H1 (cell line): ENCODE measurements at regions not wholly inside any gene's neighbourhood (a gene's known extent, or its start where the extent isn't known, plus 50 kb on each side); places are given as distances from the start of the nearest gene placed in this dataset.

Source experiments
- CTCF ChIA-PET: fragments of 300-600 bp; sonication (Branson Sonifier 250); formaldehyde crosslinking; loops from one replicate; lab custom pipeline; 2021; ENCODE audit not compliant: partially characterized antibody; lab: Charles Lee
- POLR2A ChIA-PET: fragments of 300-600 bp; sonication (Branson Sonifier 250); formaldehyde crosslinking; loops from one replicate; lab custom pipeline; 2021; ENCODE audit warnings: inconsistent platforms; ENCODE audit not compliant: partially characterized antibody; lab: Charles Lee
- DNase-seq, 2 experiments: peaks; one replicate each; pipeline versions ENCODE4 v3.0.0 to v3.0.0-alpha.2; 2010 to 2022; ENCODE audit warnings: low spot score in 2 of 2, low read depth in 1 of 2, mixed read lengths in 1 of 2
- FAIRE-seq: peaks from 2 replicates; lab custom pipeline; 2011; peaks lifted over from hg19 to GRCh38; lab: Jason Lieb, UNC
- H2AFZ ChIP-seq: 2 replicates; pipeline ENCODE4 v1.8.1; 2012; ENCODE audit warnings: low read length, inconsistent platforms
- H2AK5ac ChIP-seq: 2 replicates; pipeline ENCODE4 v1.6.1; 2013; ENCODE audit warnings: low read depth, low read length
- H2BK120ac ChIP-seq: replicated peaks from 2 replicates; pipeline ENCODE3; 2013; ENCODE audit warnings: low read depth, low read length, inconsistent platforms
- H2BK12ac ChIP-seq: 2 replicates; pipeline ENCODE4 v1.6.1; 2013; ENCODE audit warnings: low read depth, low read length
- H2BK15ac ChIP-seq: 2 replicates; pipeline ENCODE4 v1.6.1; 2013; ENCODE audit warnings: low read length
- H2BK20ac ChIP-seq: 2 replicates; pipeline ENCODE4 v1.6.1; 2013; ENCODE audit warnings: low read length
- H2BK5ac ChIP-seq: 2 replicates; pipeline ENCODE4 v1.6.1; 2013; ENCODE audit warnings: low read depth, low read length
- H3K14ac ChIP-seq: 2 replicates; pipeline ENCODE4 v1.6.1; 2013; ENCODE audit warnings: inconsistent platforms; ENCODE audit not compliant: insufficient read length
- H3K18ac ChIP-seq: 2 replicates; pipeline ENCODE4 v1.6.1; 2013; ENCODE audit warnings: low read length; ENCODE audit errors: extremely low read depth
- H3K23ac ChIP-seq: 2 replicates; pipeline ENCODE4 v1.6.1; 2013; ENCODE audit warnings: inconsistent platforms; ENCODE audit not compliant: insufficient read length
- H3K23me2 ChIP-seq: 2 replicates; pipeline ENCODE4 v1.6.1; 2013; ENCODE audit warnings: low read depth, low read length
- H3K27ac ChIP-seq: 2 replicates; pipeline ENCODE4 v1.6.1; 2011; ENCODE audit warnings: low read depth, low read length, inconsistent platforms
- H3K27me3 ChIP-seq, 4 experiments: replicated peaks in 1 of 4; 1 replicate in 1 of 4; 2 replicates in 3 of 4; pipeline versions ENCODE4 v1.6.1 to v1.8.1; 2011 to 2013; ENCODE audit warnings: low read length in 3 of 4, mild to moderate bottlenecking in 3 of 4, inconsistent platforms in 2 of 4, mixed read lengths in 2 of 4, moderate library complexity in 1 of 4; ENCODE audit not compliant: control insufficient read depth in 3 of 4, insufficient read depth in 3 of 4; ENCODE audit errors: extremely low read depth in 1 of 4
- H3K36me3 ChIP-seq, 4 experiments: 2 replicates each; pipeline versions ENCODE4 v1.6.1 to v1.8.1; 2011 to 2013; ENCODE audit warnings: mild to moderate bottlenecking in 4 of 4, low read length in 3 of 4, moderate library complexity in 2 of 4, control low read depth in 1 of 4, inconsistent platforms in 1 of 4; ENCODE audit not compliant: insufficient read depth in 4 of 4, control insufficient read depth in 2 of 4
- H3K4ac ChIP-seq: replicated peaks from 2 replicates; pipeline ENCODE3; 2013; ENCODE audit warnings: low read length, low read depth, mixed read lengths, inconsistent platforms; ENCODE audit not compliant: insufficient read length
- H3K4me1 ChIP-seq, 4 experiments: replicated peaks in 1 of 4; 1 replicate in 1 of 4; 2 replicates in 3 of 4; pipeline versions ENCODE4 v1.6.1 to v1.8.1; 2011 to 2013; ENCODE audit warnings: low read length in 3 of 4, inconsistent platforms in 2 of 4, mixed read lengths in 1 of 4; ENCODE audit not compliant: insufficient read depth in 4 of 4, control insufficient read depth in 3 of 4
- H3K4me2 ChIP-seq, 2 experiments: 2 replicates each; pipeline versions ENCODE4 v1.6.1 to v1.8.1; 2011 to 2013; ENCODE audit warnings: low read depth in 2 of 2, low read length in 2 of 2, control low read depth in 1 of 2, inconsistent platforms in 1 of 2, mild to moderate bottlenecking in 1 of 2; ENCODE audit not compliant: insufficient read depth in 1 of 2
- H3K4me3 ChIP-seq, 4 experiments: fragments of 200-600, 300-600 bp in 1 of 4; sonication (generic), shearing (Covaris generic), sonication (Bioruptor Twin) in 1 of 4; 2 replicates each; pipeline versions ENCODE4 v1.5.1 to v1.8.1; 2011 to 2016; ENCODE audit warnings: low read length in 4 of 4, low read depth in 3 of 4, control low read depth in 2 of 4, inconsistent platforms in 2 of 4, mild to moderate bottlenecking in 2 of 4, mixed read lengths in 1 of 4, moderate library complexity in 1 of 4; ENCODE audit not compliant: insufficient read depth in 2 of 4; ENCODE audit errors: extremely low read depth in 1 of 4
- H3K56ac ChIP-seq: replicated peaks from 2 replicates; pipeline ENCODE3; 2013; ENCODE audit warnings: low read depth, mild to moderate bottlenecking, mixed read lengths, low read length, inconsistent platforms; ENCODE audit not compliant: insufficient read length
- H3K79me1 ChIP-seq: 2 replicates; pipeline ENCODE4 v1.6.1; 2013; ENCODE audit warnings: low read depth, low read length, control low read depth
- H3K79me2 ChIP-seq, 2 experiments: 2 replicates each; pipeline versions ENCODE4 v1.6.1 to v1.8.1; 2012 to 2013; ENCODE audit warnings: low read length in 2 of 2, mild to moderate bottlenecking in 2 of 2, inconsistent platforms in 1 of 2; ENCODE audit not compliant: insufficient read depth in 2 of 2, control insufficient read depth in 1 of 2
- H3K9ac ChIP-seq, 4 experiments: replicated peaks in 1 of 4; 1 replicate in 1 of 4; 2 replicates in 3 of 4; pipeline versions ENCODE4 v1.6.1 to v1.8.1; 2011 to 2013; ENCODE audit warnings: low read depth in 3 of 4, low read length in 3 of 4, control low read depth in 2 of 4, mild to moderate bottlenecking in 2 of 4, moderate library complexity in 2 of 4, inconsistent platforms in 1 of 4; ENCODE audit errors: extremely low read depth in 1 of 4
- H3K9me3 ChIP-seq, 2 experiments: 2 replicates each; pipeline versions ENCODE4 v1.6.1 to v1.8.1; 2012 to 2013; ENCODE audit warnings: mild to moderate bottlenecking in 2 of 2, moderate library complexity in 2 of 2, control low read depth in 1 of 2, inconsistent platforms in 1 of 2, low read depth in 1 of 2, low read length in 1 of 2, mixed read lengths in 1 of 2; ENCODE audit not compliant: insufficient read depth in 2 of 2
- H4K20me1 ChIP-seq, 2 experiments: replicated peaks in 1 of 2; 2 replicates each; pipeline versions ENCODE3 to v1.8.1; 2011 to 2013; ENCODE audit warnings: inconsistent platforms in 2 of 2, low read length in 2 of 2, mild to moderate bottlenecking in 1 of 2; ENCODE audit not compliant: insufficient read depth in 2 of 2, control insufficient read depth in 1 of 2
- H4K5ac ChIP-seq: 2 replicates; pipeline ENCODE4 v1.6.1; 2013; ENCODE audit warnings: low read length, low read depth, mixed read lengths, inconsistent platforms; ENCODE audit not compliant: insufficient read length
- H4K8ac ChIP-seq: 2 replicates; pipeline ENCODE4 v1.8.0; 2013; ENCODE audit warnings: mild to moderate bottlenecking, moderate library complexity, low read length, inconsistent platforms; ENCODE audit not compliant: insufficient read depth; ENCODE audit errors: extremely low read depth
- H4K91ac ChIP-seq: replicated peaks from 2 replicates; pipeline ENCODE3; 2013; ENCODE audit warnings: low read length, mixed read lengths, inconsistent platforms; ENCODE audit not compliant: insufficient read length
- BRCA1 ChIP-seq: IDR thresholded peaks from 2 replicates; pipeline ENCODE4 v1.6.1; 2012; ENCODE audit warnings: low read depth, low read length, improper control_type of control experiment
- EP300 ChIP-seq, 2 experiments: IDR thresholded peaks; 1 replicate in 1 of 2; 2 replicates in 1 of 2; pipeline ENCODE4 v1.6.1; 2011 to 2012; ENCODE audit warnings: low read depth in 2 of 2, low read length in 2 of 2, mild to moderate bottlenecking in 2 of 2, borderline replicate concordance in 1 of 2, inconsistent platforms in 1 of 2, moderate library complexity in 1 of 2
- HDAC6 ChIP-seq: IDR thresholded peaks from one replicate; pipeline ENCODE4 v1.7.1; 2012; ENCODE audit warnings: low read depth, mild to moderate bottlenecking, inconsistent platforms, low read length, moderate library complexity
- NRF1 ChIP-seq: IDR thresholded peaks from 2 replicates; pipeline ENCODE4 v1.6.1; 2011; ENCODE audit warnings: mild to moderate bottlenecking, low read depth, low read length, improper control_type of control experiment
- POLR2AphosphoS5 ChIP-seq: IDR thresholded peaks from 2 replicates; pipeline ENCODE4 v1.6.1; 2011; ENCODE audit warnings: low read depth, low read length
- RXRA ChIP-seq: IDR thresholded peaks from 2 replicates; pipeline ENCODE4 v1.6.1; 2011; ENCODE audit warnings: low read depth, mild to moderate bottlenecking, low read length, moderate library complexity; ENCODE audit not compliant: insufficient read depth
- SP1 ChIP-seq: IDR thresholded peaks from 2 replicates; pipeline ENCODE4 v1.6.1; 2011; ENCODE audit warnings: low read depth, low read length
- TAF1 ChIP-seq: IDR thresholded peaks from 2 replicates; pipeline ENCODE4 v1.6.1; 2011; ENCODE audit warnings: mild to moderate bottlenecking, low read depth, low read length
- TEAD4 ChIP-seq: IDR thresholded peaks from 2 replicates; pipeline ENCODE4 v1.6.1; 2012; ENCODE audit warnings: low read depth, low read length, inconsistent platforms, mixed read lengths
- YY1 ChIP-seq: IDR thresholded peaks from 2 replicates; pipeline ENCODE4 v1.6.1; 2011; ENCODE audit warnings: low read depth, mild to moderate bottlenecking, low read length
- WGBS, 2 experiments: shearing (Covaris generic) in 1 of 2; methylation state at CpG; one replicate each; pipeline versions ENCODE4 v1.1.6 to v1.1.7; 2013 to 2015; ENCODE audit warnings: low lambda C conversion rate in 2 of 2, mixed read lengths in 2 of 2, inconsistent platforms in 1 of 2, low coverage in 1 of 2, missing lambda C conversion rate in 1 of 2; ENCODE audit not compliant: insufficient replicate concordance in 2 of 2, insufficient coverage in 1 of 2, insufficient read length in 1 of 2; ENCODE audit errors: extremely low coverage in 1 of 2, missing lambda C conversion rate in 1 of 2; 5-methylcytosine and 5-hydroxymethylcytosine counted together

DNA sequence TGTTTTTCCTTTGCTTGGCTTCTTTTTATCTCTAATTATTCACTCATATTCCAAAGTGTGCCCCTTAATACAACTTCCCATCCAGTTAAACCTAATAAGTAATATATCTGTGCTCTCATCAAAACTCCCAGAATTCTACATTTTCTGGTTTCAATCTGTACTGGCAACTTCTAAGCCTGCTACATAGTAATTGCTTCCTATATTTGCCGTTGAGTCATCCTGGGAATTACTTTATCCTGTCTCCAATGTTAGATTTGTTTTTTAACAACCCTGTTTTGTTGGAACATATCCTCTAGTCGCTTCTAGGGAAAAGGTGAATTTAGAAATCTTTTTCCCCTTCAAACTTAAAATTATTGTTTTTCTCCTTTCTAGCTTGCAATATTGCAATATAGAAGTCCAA is 620.5 kb upstream of the PKN2 start:
- H2AFZ ChIP-seq: no peak overlapping the region

More for the DNA sequence above, 620.5 kb upstream of the PKN2 start:
- H4K8ac ChIP-seq: no peak overlapping the region
- no peak overlapping the region for H4K5ac ChIP-seq
- H2BK20ac ChIP-seq: no peak overlapping the region
- no peak overlapping the region for H3K18ac ChIP-seq
- no peak overlapping the region for H3K27ac ChIP-seq
- no peaks in the 10 kb centered on the region for H3K23me2 ChIP-seq
- FAIRE-seq (no peak), DNase-seq (no peak)
- no peak overlapping the region for H3K23ac ChIP-seq
- ChIA-PET POLR2A (interaction anchor here (0.6 kb wide), 1 partner anchor 541 kb away, joined by 3 read pairs; no protein-coding TSS in a partner anchor), CTCF (interaction anchor here (1.4 to 1.6 kb wide), 2 partner anchors 15 to 240 kb away, joined by 4 to 6 read pairs; no protein-coding TSS in a partner anchor)
- no peak overlapping the region for H3K4me2 ChIP-seq
- WGBS, 2 experiments: 89% methylated on average over 2 of the region's 2 CpGs; no CpG with 5 or more reads in 1 of the 2 experiments
- H3K4ac ChIP-seq: no peak overlapping the region
- H4K20me1 ChIP-seq: no peaks in the 10 kb centered on the region
- no peaks in the 10 kb centered on the region for H3K36me3 ChIP-seq
- no peak overlapping the region for H2BK120ac ChIP-seq
- no peak overlapping the region for H4K91ac ChIP-seq
- no peak overlapping the region for H2BK5ac ChIP-seq
- H3K4me1 ChIP-seq: no peaks in the 10 kb centered on the region
- H3K4me3 ChIP-seq: no peak overlapping the region
- H2BK12ac ChIP-seq: no peak overlapping the region
- H3K9me3 ChIP-seq: no peaks in the 10 kb centered on the region
- no peak overlapping the region for H3K14ac ChIP-seq
- TF ChIP-seq NRF1: no peak
- no peak for TF ChIP-seq POLR2AphosphoS5
- TF ChIP-seq RXRA: no peak
- TF ChIP-seq HDAC6: no peak
- TF ChIP-seq SP1: no peak
- no peak for TF ChIP-seq EP300 (IDR thresholded peaks at IDR 0.05; ENCODE audit: borderline replicate concordance in 1 of 2, low read depth in 2 of 2, low read length in 2 of 2)
- TF ChIP-seq YY1: no peak
- no peak for TF ChIP-seq TAF1
- no peak for TF ChIP-seq TEAD4
- TF ChIP-seq BRCA1: no peak
- no peak overlapping the region for H3K9ac ChIP-seq
- no peaks in the 10 kb centered on the region for H3K27me3 ChIP-seq
- H2BK15ac ChIP-seq: no peak overlapping the region
- no peaks in the 10 kb centered on the region for H3K79me1 ChIP-seq
- H3K79me2 ChIP-seq: no peaks in the 10 kb centered on the region
- no peak overlapping the region for H3K56ac ChIP-seq
- H2AK5ac ChIP-seq: no peak overlapping the region
